GM18858 (cell line): ENCODE measurements at regions not wholly inside any gene's neighbourhood (a gene's known extent, or its start where the extent isn't known, plus 50 kb on each side); places are given as distances from the start of the nearest gene placed in this dataset.

Source experiments
- ATAC-seq: cut with Tn5 transposase; IDR thresholded peaks from one replicate; pipeline ENCODE4 v1.9.1; 2021; ENCODE audit not compliant: unreplicated experiment

GRCh38 chr6:45830441-45831139 is 185.1 kb downstream of the CLIC5 start:
- ATAC-seq = peak; percentile 96

- ATAC-seq = no peak
Measured at GRCh38 chr6:45829873-45830272, 185.8 kb downstream of the CLIC5 start.

- ATAC-seq = no peak
Measured at GRCh38 chr6:45827952-45828530, 187.6 kb downstream of the CLIC5 start.

GRCh38 chr6:45822873-45823272 is 192.8 kb downstream of the CLIC5 start:
- ATAC-seq = no peak

- ATAC-seq = no peak
Measured at GRCh38 chr6:45822246-45822812, 193.3 kb downstream of the CLIC5 start.

GRCh38 chr6:45818655-45819054 is 197.0 kb downstream of the CLIC5 start:
- ATAC-seq = no peak

GRCh38 chr6:45816674-45817297 is 198.9 kb downstream of the CLIC5 start:
- ATAC-seq = no peak

- no peak for ATAC-seq
Measured at GRCh38 chr6:45815466-45816125, 200.1 kb downstream of the CLIC5 start.

GRCh38 chr6:45814772-45815171 is 200.9 kb downstream of the CLIC5 start:
- ATAC-seq = no peak

- no peak for ATAC-seq
Measured at GRCh38 chr6:45813943-45814342, 201.7 kb downstream of the CLIC5 start.

GRCh38 chr6:45812922-45813321 is 202.7 kb downstream of the CLIC5 start:
- ATAC-seq = no peak

GRCh38 chr6:45808917-45809316 is 206.7 kb downstream of the CLIC5 start:
- ATAC-seq = peak; percentile 49

- no peak for ATAC-seq
Measured at GRCh38 chr6:45808042-45808645, 207.5 kb downstream of the CLIC5 start.

- ATAC-seq = no peak
Measured at GRCh38 chr6:45807311-45808041, 208.2 kb downstream of the CLIC5 start.

- no peak for ATAC-seq
Measured at GRCh38 chr6:45806172-45806571, 209.5 kb downstream of the CLIC5 start.

GRCh38 chr6:45803071-45803470 is 212.6 kb downstream of the CLIC5 start:
- no peak for ATAC-seq

GRCh38 chr6:45801471-45802289 is 214.0 kb downstream of the CLIC5 start:
- no peak for ATAC-seq

GRCh38 chr6:45800911-45801310 is 214.7 kb downstream of the CLIC5 start:
- ATAC-seq = no peak

GRCh38 chr6:45795678-45796077 is 220.0 kb downstream of the CLIC5 start:
- ATAC-seq = no peak

- ATAC-seq = no peak
Measured at GRCh38 chr6:45794465-45794864, 221.2 kb downstream of the CLIC5 start.
